ENCODE measurements at regions not wholly inside any gene's neighbourhood (a gene's known extent, or its start where the extent isn't known, plus 50 kb on each side); places are given as distances from the start of the nearest gene placed in this dataset.

- TF ChIP-seq ZBTB33 (IDR thresholded peaks at IDR 0.05; ENCODE audit: borderline replicate concordance, low read depth) (no peak), FOXM1 (IDR thresholded peaks at IDR 0.05; ENCODE audit: low read depth) (no peak), TEAD4 (IDR thresholded peaks at IDR 0.05; ENCODE audit: borderline replicate concordance, insufficient read depth) (no peak)
Observed at GRCh38 chr6:79149884-79150283, 71.8 kb upstream of the PHIP start (continued).

GRCh38 chr6:79146421-79146820 is 68.4 kb upstream of the PHIP start:
- ChIA-PET CTCF (no interaction called here), POLR2A (no interaction called here)
- no peak overlapping the region for H3K4me2 ChIP-seq
- no peak overlapping the region for H2AFZ ChIP-seq (ENCODE audit: low read depth)
- no peak for DNase-seq
- H3K79me2 ChIP-seq (ENCODE audit: insufficient read depth), result no peaks in the 10 kb centered on the region
- no peaks in the 10 kb centered on the region for H3K36me3 ChIP-seq (replicated peaks in 1 of 2; ENCODE audit: control insufficient read depth in 1 of 2, insufficient read depth in 2 of 2, low read length in 1 of 2)
- H3K9ac ChIP-seq, result no peak overlapping the region
- no peaks in the 10 kb centered on the region for H4K20me1 ChIP-seq (ENCODE audit: insufficient read depth)
- H3F3A ChIP-seq (replicated peaks; ENCODE audit: insufficient read depth), result no peaks in the 10 kb centered on the region
- H3K9me2 ChIP-seq, result no peaks in the 10 kb centered on the region
- no peak overlapping the region for H3K27ac ChIP-seq (ENCODE audit: low read depth in 2 of 2, low read length in 1 of 2)
- WGBS (ENCODE audit: low lambda C conversion rate), result 23% methylated on average over 1 of the region's 1 CpG
- no peaks in the 10 kb centered on the region for H3K4me1 ChIP-seq (ENCODE audit: control insufficient read depth in 1 of 2, insufficient read depth in 2 of 2, low read depth in 1 of 2, low read length in 1 of 2)
- TF ChIP-seq USF2 (IDR thresholded peaks at IDR 0.05; ENCODE audit: borderline replicate concordance, low read depth, low read length) (no peak), NFIC (IDR thresholded peaks at IDR 0.05; ENCODE audit: borderline replicate concordance) (no peak), TCF12 (IDR thresholded peaks at IDR 0.05) (no peak), EP300 (IDR thresholded peaks at IDR 0.05; ENCODE audit: borderline replicate concordance in 1 of 2, low read depth in 1 of 2, low read length in 1 of 2) (no peak), SMC3 (IDR thresholded peaks at IDR 0.05; ENCODE audit: low read depth, low read length) (no peak), PBX3 (IDR thresholded peaks at IDR 0.05) (no peak), CTCF (IDR thresholded peaks at IDR 0.05) (no peak), ELF1 (IDR thresholded peaks at IDR 0.05) (no peak)
- H3K9me3 ChIP-seq, result no peaks in the 10 kb centered on the region
- H3K4me3 ChIP-seq (ENCODE audit: low read depth in 2 of 2, low read length in 1 of 2), result no peak overlapping the region
- H3K27me3 ChIP-seq (ENCODE audit: insufficient read depth), result no peaks in the 10 kb centered on the region

GRCh38 chr6:79145301-79145700 is 67.2 kb upstream of the PHIP start:
- no peaks in the 10 kb centered on the region for H4K20me1 ChIP-seq (ENCODE audit: insufficient read depth)
- ChIA-PET CTCF (no interaction called here), POLR2A (no interaction called here)
- no peak overlapping the region for H3K4me2 ChIP-seq
- H3K9ac ChIP-seq, result no peak overlapping the region
- no peaks in the 10 kb centered on the region for H3K36me3 ChIP-seq (replicated peaks in 1 of 2; ENCODE audit: control insufficient read depth in 1 of 2, insufficient read depth in 2 of 2, low read length in 1 of 2)
- no peaks in the 10 kb centered on the region for H3K79me2 ChIP-seq (ENCODE audit: insufficient read depth)
- no peak overlapping the region for H3K27ac ChIP-seq (ENCODE audit: low read depth in 2 of 2, low read length in 1 of 2)
- H3F3A ChIP-seq (replicated peaks; ENCODE audit: insufficient read depth), result no peaks in the 10 kb centered on the region
- H3K4me1 ChIP-seq (ENCODE audit: control insufficient read depth in 1 of 2, insufficient read depth in 2 of 2, low read depth in 1 of 2, low read length in 1 of 2), result no peaks in the 10 kb centered on the region
- no peak overlapping the region for H2AFZ ChIP-seq (ENCODE audit: low read depth)
- no peaks in the 10 kb centered on the region for H3K9me2 ChIP-seq
- H3K4me3 ChIP-seq (ENCODE audit: low read depth in 2 of 2, low read length in 1 of 2), result no peak overlapping the region
- H3K9me3 ChIP-seq, result no peaks in the 10 kb centered on the region
- no peaks in the 10 kb centered on the region for H3K27me3 ChIP-seq (ENCODE audit: insufficient read depth)
- no peak for DNase-seq
- TF ChIP-seq RCOR1 (IDR thresholded peaks at IDR 0.05; ENCODE audit: low read length), result no peak
- no peak for TF ChIP-seq GATA2 (CRISPR knock-in tag; IDR thresholded peaks at IDR 0.05)
- TF ChIP-seq USF2 (IDR thresholded peaks at IDR 0.05; ENCODE audit: borderline replicate concordance, low read depth, low read length), result no peak
- no peak for TF ChIP-seq RXRA (IDR thresholded peaks at IDR 0.05; ENCODE audit: borderline replicate concordance, low read depth)
- no peak for TF ChIP-seq EZH2phosphoT487 (IDR thresholded peaks at IDR 0.05; ENCODE audit: borderline replicate concordance, low read depth)
- no peak for TF ChIP-seq MXI1 (IDR thresholded peaks at IDR 0.05; ENCODE audit: low read depth, low read length)
- no peak for TF ChIP-seq IRF3 (IDR thresholded peaks at IDR 0.05; ENCODE audit: low read depth, low read length)
- TF ChIP-seq JUND (IDR thresholded peaks at IDR 0.05), result no peak
- no peak for TF ChIP-seq RAD21 (IDR thresholded peaks at IDR 0.05; ENCODE audit: low read length)
- TF ChIP-seq NFIC (IDR thresholded peaks at IDR 0.05; ENCODE audit: borderline replicate concordance), result no peak
- no peak for TF ChIP-seq ELF1 (IDR thresholded peaks at IDR 0.05)
- TF ChIP-seq NRF1 (IDR thresholded peaks at IDR 0.05; ENCODE audit: low read depth, low read length), result no peak
